HFF-Myc (cell line): ENCODE measurements at regions not wholly inside any gene's neighbourhood (a gene's known extent, or its start where the extent isn't known, plus 50 kb on each side); places are given as distances from the start of the nearest gene placed in this dataset.

Experiments used
- DNase-seq: peaks from one replicate; pipeline ENCODE4 v3.0.0-alpha.2; 2011; ENCODE audit warnings: low read depth; ENCODE audit errors: extremely low read depth
- H3K4me3 ChIP-seq: replicated peaks from 2 replicates; pipeline ENCODE4 v1.5.1; 2011; ENCODE audit warnings: low read depth, mild to moderate bottlenecking, control low read depth, low read length
- CTCF ChIP-seq: IDR thresholded peaks from 2 replicates; pipeline ENCODE4 v1.5.1; 2012; ENCODE audit warnings: mild to moderate bottlenecking, low read depth, low read length, control low read depth; ENCODE audit errors: missing control alignments

GRCh38 chr3:71887256-71887655 lies 102.3 kb upstream of the PROK2 start:
- DNase-seq: no peak
- TF ChIP-seq CTCF: no peak
- no peak overlapping the region for H3K4me3 ChIP-seq

GRCh38 chr3:71885006-71885405 lies 100.1 kb upstream of the PROK2 start:
- no peak for TF ChIP-seq CTCF
- H3K4me3 ChIP-seq: no peak overlapping the region

GRCh38 chr3:71881732-71882131 lies 96.8 kb upstream of the PROK2 start:
- H3K4me3 ChIP-seq: no peak overlapping the region
- no peak for DNase-seq
- TF ChIP-seq CTCF: no peak

More at GRCh38 chr3:71885006-71885405, 100.1 kb upstream of the PROK2 start:
- no peak for DNase-seq

GRCh38 chr3:71881041-71881440 lies 96.1 kb upstream of the PROK2 start:
- DNase-seq: no peak
- TF ChIP-seq CTCF: no peak
- H3K4me3 ChIP-seq: no peak overlapping the region

- DNase-seq: no peak
- TF ChIP-seq CTCF: no peak
- H3K4me3 ChIP-seq: no peak overlapping the region
Measured at GRCh38 chr3:71879089-71879488, 94.1 kb upstream of the PROK2 start.

- no peak for TF ChIP-seq CTCF
- H3K4me3 ChIP-seq: no peak overlapping the region
- DNase-seq: no peak
Measured at GRCh38 chr3:71876135-71877105, 91.5 kb upstream of the PROK2 start.
